ENCODE measurements at regions not wholly inside any gene's neighbourhood (a gene's known extent, or its start where the extent isn't known, plus 50 kb on each side); places are given as distances from the start of the nearest gene placed in this dataset.
"Not testable (repeated sequence)": the region's sequence is repeated elsewhere in the genome, so short reads cannot be mapped to it uniquely, and the experiment has no call there.

DNA sequence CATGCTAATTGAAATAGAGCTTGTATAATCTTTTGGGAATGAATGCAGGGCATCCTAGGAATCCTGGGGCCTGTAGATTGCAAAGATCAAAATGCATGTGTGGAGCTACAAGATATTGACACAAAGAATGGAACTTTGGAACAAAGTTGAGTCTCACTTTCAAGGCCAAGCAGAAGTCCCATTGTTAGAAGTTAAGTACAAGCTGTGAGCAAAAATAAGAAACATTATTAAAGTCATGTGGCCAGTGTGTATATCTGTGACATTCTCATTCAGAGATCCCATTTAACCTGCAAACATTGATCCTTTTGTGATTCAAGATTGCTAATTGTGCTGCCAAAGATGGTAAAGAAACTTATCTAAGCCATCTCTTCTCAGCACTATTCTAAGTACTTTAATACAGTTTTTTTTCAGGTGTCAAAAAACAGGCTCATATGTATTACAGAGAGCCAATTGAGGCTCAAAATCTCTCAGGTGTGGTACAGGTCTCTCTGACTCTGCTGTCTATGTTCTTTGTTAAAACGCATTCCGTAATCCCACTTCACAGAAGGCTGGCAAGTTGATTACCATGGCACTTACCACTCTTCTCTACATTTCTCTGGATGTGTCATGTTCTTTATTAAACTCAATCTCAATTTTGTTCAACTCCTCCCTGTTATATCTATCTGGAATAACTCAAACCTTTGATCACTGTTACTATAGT is 704.4 kb upstream of the NEGR1 start:
- DNase-seq (ENCODE audit: low read depth, low spot score) = no peak
- in situ Hi-C loops (cut with HindIII; ENCODE audit: low sequenced_read_pairs) = no loop called here
- H3K4me3 ChIP-seq (ENCODE audit: low read depth, low read length) = no peak overlapping the region
- TF ChIP-seq, protein P1, sequence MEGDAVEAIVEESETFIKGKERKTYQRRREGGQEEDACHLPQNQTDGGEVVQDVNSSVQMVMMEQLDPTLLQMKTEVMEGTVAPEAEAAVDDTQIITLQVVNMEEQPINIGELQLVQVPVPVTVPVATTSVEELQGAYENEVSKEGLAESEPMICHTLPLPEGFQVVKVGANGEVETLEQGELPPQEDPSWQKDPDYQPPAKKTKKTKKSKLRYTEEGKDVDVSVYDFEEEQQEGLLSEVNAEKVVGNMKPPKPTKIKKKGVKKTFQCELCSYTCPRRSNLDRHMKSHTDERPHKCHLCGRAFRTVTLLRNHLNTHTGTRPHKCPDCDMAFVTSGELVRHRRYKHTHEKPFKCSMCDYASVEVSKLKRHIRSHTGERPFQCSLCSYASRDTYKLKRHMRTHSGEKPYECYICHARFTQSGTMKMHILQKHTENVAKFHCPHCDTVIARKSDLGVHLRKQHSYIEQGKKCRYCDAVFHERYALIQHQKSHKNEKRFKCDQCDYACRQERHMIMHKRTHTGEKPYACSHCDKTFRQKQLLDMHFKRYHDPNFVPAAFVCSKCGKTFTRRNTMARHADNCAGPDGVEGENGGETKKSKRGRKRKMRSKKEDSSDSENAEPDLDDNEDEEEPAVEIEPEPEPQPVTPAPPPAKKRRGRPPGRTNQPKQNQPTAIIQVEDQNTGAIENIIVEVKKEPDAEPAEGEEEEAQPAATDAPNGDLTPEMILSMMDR (IDR thresholded peaks at IDR 0.05; ENCODE audit: low read depth, low read length) = no peak

DNA sequence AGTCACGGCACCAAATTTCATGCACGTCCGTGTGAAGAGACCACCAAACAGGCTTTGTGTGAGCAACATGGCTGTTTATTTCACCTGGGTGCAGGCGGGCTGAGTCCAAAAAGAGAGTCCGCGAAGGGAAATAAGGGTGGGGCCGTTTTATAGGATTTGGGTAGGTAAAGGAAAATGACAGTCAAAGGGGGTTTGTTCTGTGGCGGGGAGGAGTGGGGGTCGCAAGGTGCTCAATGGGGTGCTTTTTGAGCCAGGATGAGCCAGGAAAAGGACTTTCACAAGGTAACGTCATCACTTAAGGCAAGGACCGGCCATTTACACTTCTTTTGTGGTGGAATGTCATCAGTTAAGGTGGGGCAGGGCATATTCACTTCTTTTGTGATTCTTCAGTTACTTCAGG is 702.7 kb upstream of the NEGR1 start:
- H3K4me3 ChIP-seq (ENCODE audit: low read depth, low read length); DNase-seq (ENCODE audit: low read depth, low spot score); in situ Hi-C loops (cut with HindIII; ENCODE audit: low sequenced_read_pairs): not testable (repeated sequence)

DNA sequence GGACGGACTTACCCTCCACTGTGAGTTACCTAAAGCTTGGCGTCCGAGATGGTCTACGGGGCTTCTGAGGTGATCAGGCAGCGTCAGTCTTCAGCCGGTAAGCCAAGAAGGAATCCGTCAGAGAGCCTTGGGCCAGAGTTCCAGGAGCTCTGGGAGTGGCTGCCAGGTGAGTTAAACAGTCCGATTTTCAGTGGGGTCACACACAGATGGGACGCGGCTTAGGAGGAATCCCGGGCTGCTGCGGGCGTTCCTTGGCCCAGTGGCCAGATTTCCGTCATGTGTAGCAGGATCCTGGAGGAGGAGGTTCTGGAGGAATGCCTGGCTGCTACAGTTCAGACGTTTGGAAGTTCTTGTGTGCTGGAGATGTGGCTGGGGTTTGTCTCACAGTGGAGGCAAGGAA is 700.7 kb upstream of the NEGR1 start:
- in situ Hi-C loops (cut with HindIII; ENCODE audit: low sequenced_read_pairs); DNase-seq (ENCODE audit: low read depth, low spot score); H3K4me3 ChIP-seq (ENCODE audit: low read depth, low read length): not testable (repeated sequence)

DNA sequence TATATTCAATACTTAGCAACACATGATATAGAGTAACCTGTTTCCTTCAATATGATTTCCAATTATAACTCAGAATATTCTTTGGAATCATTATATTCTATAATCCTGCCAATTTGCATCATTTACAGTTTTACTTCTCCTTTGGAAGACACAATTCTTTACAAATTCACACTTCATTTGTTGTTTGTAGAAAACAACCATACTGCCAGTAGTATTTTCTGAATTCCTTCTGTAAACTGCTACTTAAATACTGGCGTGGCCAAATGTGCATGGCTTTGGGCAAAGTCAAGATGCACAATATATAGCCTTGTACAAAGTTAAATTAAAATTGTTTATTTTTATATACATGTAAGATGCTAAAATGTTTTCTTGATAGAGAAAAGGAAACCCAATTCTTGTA is 687.1 kb upstream of the NEGR1 start:
- in situ Hi-C loops (cut with HindIII; ENCODE audit: low sequenced_read_pairs) = no loop called here
- TF ChIP-seq, protein P1 (IDR thresholded peaks at IDR 0.05; ENCODE audit: low read depth, low read length) = no peak
- H3K4me3 ChIP-seq (ENCODE audit: low read depth, low read length) = no peak overlapping the region
- no peak for DNase-seq (ENCODE audit: low read depth, low spot score)

DNA sequence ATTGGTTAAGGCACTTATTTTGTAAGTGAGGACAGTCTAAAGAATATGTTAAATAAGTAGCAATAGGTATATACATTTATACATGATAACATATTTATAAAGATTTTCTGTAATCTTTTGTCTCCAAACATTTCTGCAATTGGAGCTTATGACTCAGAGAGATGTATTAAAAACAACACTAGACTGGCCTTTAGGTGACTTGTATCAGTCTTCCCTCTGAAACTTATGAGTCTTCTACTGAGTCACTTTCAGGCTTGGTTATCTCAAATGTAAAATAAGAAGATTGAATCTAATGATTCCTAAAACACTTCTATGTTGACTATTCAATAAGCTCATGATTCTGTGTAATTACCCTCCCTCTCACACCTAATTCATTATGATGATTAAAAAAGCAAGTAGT is 672.6 kb upstream of the NEGR1 start:
- TF ChIP-seq, protein P1 (IDR thresholded peaks at IDR 0.05; ENCODE audit: low read depth, low read length) = no peak
- in situ Hi-C loops (cut with HindIII; ENCODE audit: low sequenced_read_pairs) = no loop called here
- no peak overlapping the region for H3K4me3 ChIP-seq (ENCODE audit: low read depth, low read length)
- peak; percentile 2 for DNase-seq (ENCODE audit: low read depth, low spot score)

DNA sequence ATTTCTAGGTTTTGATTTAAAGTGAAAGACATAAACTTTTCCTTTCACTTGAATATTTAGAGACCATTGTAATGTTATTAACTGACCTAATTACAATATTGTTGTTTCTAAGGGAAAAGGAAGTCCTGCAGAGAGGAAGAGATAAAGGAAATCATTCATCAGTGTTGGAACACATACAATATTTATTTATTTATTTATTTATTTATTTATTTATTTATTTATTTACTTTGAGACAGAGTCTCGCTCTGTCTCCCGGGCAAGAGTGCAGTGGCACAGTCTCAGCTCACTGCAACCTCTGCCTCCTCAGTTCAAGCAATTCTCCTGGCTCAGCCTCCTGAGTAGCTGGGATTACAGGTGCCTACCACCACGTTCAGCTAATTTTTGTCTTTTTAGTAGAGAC is 668.6 kb upstream of the NEGR1 start:
- in situ Hi-C loops (cut with HindIII; ENCODE audit: low sequenced_read_pairs); H3K4me3 ChIP-seq (ENCODE audit: low read depth, low read length); DNase-seq (ENCODE audit: low read depth, low spot score): not testable (repeated sequence)

DNA sequence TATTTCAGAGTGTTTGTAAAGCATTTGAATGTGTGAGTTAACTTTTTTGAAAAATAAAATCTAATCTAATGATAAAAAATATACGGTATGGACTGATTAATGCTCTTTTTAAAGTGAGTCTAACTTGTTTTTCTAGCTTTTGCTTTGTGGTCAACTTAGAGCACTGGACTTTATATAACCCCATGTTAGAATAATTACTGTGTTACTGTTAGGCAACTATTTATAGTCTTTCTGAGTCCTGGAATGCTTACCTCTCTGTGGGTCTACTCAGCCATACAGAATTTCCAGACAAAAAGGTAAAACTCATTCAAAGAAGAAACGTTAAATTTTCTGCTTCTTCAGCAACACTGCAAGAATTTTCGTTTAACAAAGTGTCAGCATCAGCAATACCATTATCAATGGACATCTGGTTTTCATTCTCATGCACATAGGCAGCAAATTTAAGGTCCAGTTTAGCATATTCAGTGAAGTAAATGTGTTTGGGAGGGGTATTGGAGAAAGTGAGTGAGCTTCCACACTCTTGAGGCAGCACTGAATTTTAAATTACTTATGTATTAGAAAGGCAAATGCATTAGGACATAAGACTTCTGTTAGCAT is 664.7 kb upstream of the NEGR1 start:
- TF ChIP-seq, protein P1 (IDR thresholded peaks at IDR 0.05; ENCODE audit: low read depth, low read length) = no peak
- DNase-seq (ENCODE audit: low read depth, low spot score) = peak; percentile 14
- H3K4me3 ChIP-seq (ENCODE audit: low read depth, low read length) = no peak overlapping the region
- in situ Hi-C loops (cut with HindIII; ENCODE audit: low sequenced_read_pairs) = no loop called here

DNA sequence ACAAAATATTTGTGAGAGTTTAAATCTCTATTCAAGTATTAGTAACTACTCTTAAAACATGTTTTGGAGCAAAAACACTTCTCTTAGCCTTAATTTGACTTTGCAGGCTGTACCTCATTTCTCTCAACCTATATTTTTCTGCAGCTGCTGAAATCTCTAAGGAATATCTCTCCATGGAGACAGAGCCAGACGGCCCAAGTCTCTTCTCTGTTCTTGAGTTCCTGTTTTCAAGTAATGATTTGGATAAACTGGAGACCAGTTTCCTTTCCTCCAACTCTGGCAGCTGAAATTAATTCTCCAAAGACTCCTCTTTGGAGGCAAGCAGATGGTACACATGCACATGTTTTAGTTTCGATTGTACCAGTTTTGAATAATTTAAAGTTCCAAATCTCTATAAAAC is 659.7 kb upstream of the NEGR1 start:
- TF ChIP-seq, protein P1 (IDR thresholded peaks at IDR 0.05; ENCODE audit: low read depth, low read length) = no peak
- H3K4me3 ChIP-seq (ENCODE audit: low read depth, low read length) = no peak overlapping the region
- in situ Hi-C loops (cut with HindIII; ENCODE audit: low sequenced_read_pairs) = no loop called here
- DNase-seq (ENCODE audit: low read depth, low spot score) = no peak
